Lung (tissue), 11 donors: ENCODE measurements at regions not wholly inside any gene's neighbourhood (a gene's known extent, or its start where the extent isn't known, plus 50 kb on each side); places are given as distances from the start of the nearest gene placed in this dataset.

Experiments used
- ATAC-seq: fragments of 200-7000 bp; cut with Tn5 transposase; one replicate; pipeline ENCODE4 v1.9.1; 2020; ENCODE audit warnings: moderate number of reproducible peaks; ENCODE audit not compliant: insufficient read depth, low FRiP score
- DNase-seq, 3 donors: peaks; one replicate each; pipeline ENCODE4 v3.0.0-alpha.2; 2013 to 2017
- H3K27ac ChIP-seq, 2 donors: one replicate each; pipeline ENCODE4 v1.5.1; 2013; ENCODE audit warnings: mild to moderate bottlenecking in 2 of 2, moderate library complexity in 2 of 2, control low read depth in 1 of 2, inconsistent platforms in 1 of 2, low read depth in 1 of 2, low read length in 1 of 2
- H3K27me3 ChIP-seq, 3 donors: one replicate each; pipeline ENCODE4 v1.5.1; 2013; ENCODE audit warnings: low read length in 2 of 3; ENCODE audit not compliant: control insufficient read depth in 3 of 3, insufficient read depth in 3 of 3
- H3K36me3 ChIP-seq, 4 donors: one replicate each; pipeline ENCODE4 v1.5.1; 2013; ENCODE audit warnings: low read length in 4 of 4, mild to moderate bottlenecking in 1 of 4, moderate library complexity in 1 of 4; ENCODE audit not compliant: control insufficient read depth in 4 of 4, insufficient read depth in 4 of 4
- H3K4me1 ChIP-seq, 5 donors: one replicate each; pipeline ENCODE4 v1.5.1; 2013; ENCODE audit warnings: low read length in 5 of 5, mild to moderate bottlenecking in 2 of 5, moderate library complexity in 1 of 5; ENCODE audit not compliant: control insufficient read depth in 5 of 5, insufficient read depth in 5 of 5
- H3K4me3 ChIP-seq: one replicate; pipeline ENCODE4 v1.5.1; 2013; ENCODE audit warnings: mild to moderate bottlenecking, control low read depth, moderate library complexity
- H3K9ac ChIP-seq, 2 donors: one replicate each; pipeline ENCODE4 v1.5.1; 2013; ENCODE audit warnings: low read length in 2 of 2, control low read depth in 1 of 2; ENCODE audit not compliant: insufficient read depth in 1 of 2
- H3K9me3 ChIP-seq, 4 donors: one replicate each; pipeline ENCODE4 v1.5.1; 2013; ENCODE audit warnings: low read length in 3 of 4, mild to moderate bottlenecking in 1 of 4, moderate library complexity in 1 of 4; ENCODE audit not compliant: control insufficient read depth in 4 of 4, insufficient read depth in 3 of 4
- CTCF ChIP-seq: IDR thresholded peaks from 2 replicates; pipeline ENCODE4 v1.5.1; 2012; ENCODE audit warnings: mild to moderate bottlenecking; ENCODE audit errors: control extremely low read depth, extremely low read depth
- WGBS, 2 donors: extraction: QIAGEN DNeasy Blood & Tissue Kit; methylation state at CpG; one replicate each; pipeline ENCODE4 v1.1.7; 2013; 5-methylcytosine and 5-hydroxymethylcytosine counted together
- donor health status: control.
- donor health status: control.
- donor health status: Bipolar disorder and iron deficiency.
- donor health status: healthy.
- donor health status: DM: yes; HTN: yes; CAD: no.

DNA sequence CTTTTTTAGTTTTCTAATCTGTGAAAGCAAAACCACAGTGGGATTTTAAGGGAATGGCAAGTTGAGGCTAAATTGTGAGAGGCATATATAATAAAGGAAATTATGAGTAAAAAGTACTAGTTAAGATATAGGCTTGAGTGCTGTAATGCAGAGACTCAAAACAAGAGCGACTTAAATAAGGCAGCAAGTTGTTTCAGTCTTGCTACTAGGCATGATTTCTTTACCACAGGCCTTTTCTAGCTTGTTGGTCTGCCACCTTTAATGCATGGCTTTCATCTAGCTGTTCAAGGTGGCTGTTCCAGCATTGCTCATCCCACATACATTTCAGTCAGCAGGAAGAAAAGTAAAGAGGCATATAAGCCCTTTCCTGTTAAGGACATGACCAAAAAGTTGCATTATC is 427.9 kb upstream of the ADAMTSL1 start:
- no peaks in the 10 kb centered on the region for H3K9me3 ChIP-seq
- H3K4me3 ChIP-seq, result no peak overlapping the region
- no peaks in the 10 kb centered on the region for H3K36me3 ChIP-seq
- no peak for ATAC-seq
- TF ChIP-seq CTCF, result no peak
- H3K4me1 ChIP-seq, result no peaks in the 10 kb centered on the region
- H3K27ac ChIP-seq, result no peak overlapping the region
- 46 to 83% methylated on average over 1 of the region's 1 CpG for WGBS, 2 donors
- no peak for DNase-seq
- no peak overlapping the region for H3K9ac ChIP-seq
- H3K27me3 ChIP-seq, result no peaks in the 10 kb centered on the region

DNA sequence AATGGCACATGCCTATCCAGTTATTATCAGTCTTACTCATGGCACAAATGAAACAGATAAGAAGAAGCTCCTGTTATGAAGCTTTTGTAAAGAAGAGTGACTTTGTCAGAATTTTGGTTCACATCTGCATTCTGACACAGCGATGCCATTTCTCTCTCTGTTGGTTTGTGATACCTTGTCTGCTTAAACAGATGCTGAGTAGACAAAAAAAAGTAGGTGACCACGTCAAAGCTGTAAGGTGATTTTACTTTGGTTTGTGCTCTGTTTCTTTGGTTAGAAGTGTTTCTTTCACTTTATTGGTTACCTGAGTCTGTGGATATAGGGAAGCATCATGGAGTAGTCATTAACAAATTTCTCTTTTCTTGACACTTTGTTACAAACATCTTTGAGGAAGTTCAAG is 422.3 kb upstream of the ADAMTSL1 start:
- H3K36me3 ChIP-seq, result no peaks in the 10 kb centered on the region
- no peaks in the 10 kb centered on the region for H3K9me3 ChIP-seq
- H3K27ac ChIP-seq, result no peak overlapping the region
- no peak overlapping the region for H3K4me3 ChIP-seq
- H3K9ac ChIP-seq, result no peak overlapping the region
- H3K4me1 ChIP-seq, result peaks cover 0 to 18% (median 0%) of the 10 kb centered on the region in 5 donors
- TF ChIP-seq CTCF, result no peak
- no peaks in the 10 kb centered on the region for H3K27me3 ChIP-seq
- ATAC-seq (no peak), DNase-seq (no peak)
- 81 to 82% methylated on average over 2 of the region's 2 CpGs for WGBS, 2 donors

DNA sequence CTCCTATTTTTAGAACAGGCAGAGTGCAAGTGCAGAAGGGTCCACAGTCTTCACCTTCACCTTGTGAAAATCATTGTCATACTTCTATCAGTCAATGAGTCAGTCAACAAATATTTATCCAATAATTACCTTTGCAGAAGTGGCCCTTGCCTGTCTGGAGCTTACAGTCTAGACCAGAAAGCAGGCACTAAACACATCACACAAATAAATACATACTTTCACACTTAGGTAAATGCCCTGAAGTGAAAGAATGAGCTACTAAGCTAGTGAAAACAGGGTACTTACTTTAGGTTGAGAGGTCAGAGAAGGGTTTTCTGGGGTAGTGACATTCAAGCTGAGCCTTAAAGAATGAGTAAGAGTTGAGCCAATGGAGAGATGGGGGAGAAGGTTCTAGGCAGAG is 421.9 kb upstream of the ADAMTSL1 start:
- DNase-seq, result no peak
- Histone ChIP-seq H3K27me3 (no peaks in the 10 kb centered on the region), H3K9me3 (no peaks in the 10 kb centered on the region), H3K4me3 (no peak overlapping the region), H3K9ac (no peak overlapping the region), H3K27ac (no peak overlapping the region), H3K36me3 (no peaks in the 10 kb centered on the region), H3K4me1 (peaks cover 0 to 18% (median 0%) of the 10 kb centered on the region in 5 donors)
- no peak for TF ChIP-seq CTCF
- no peak for ATAC-seq

DNA sequence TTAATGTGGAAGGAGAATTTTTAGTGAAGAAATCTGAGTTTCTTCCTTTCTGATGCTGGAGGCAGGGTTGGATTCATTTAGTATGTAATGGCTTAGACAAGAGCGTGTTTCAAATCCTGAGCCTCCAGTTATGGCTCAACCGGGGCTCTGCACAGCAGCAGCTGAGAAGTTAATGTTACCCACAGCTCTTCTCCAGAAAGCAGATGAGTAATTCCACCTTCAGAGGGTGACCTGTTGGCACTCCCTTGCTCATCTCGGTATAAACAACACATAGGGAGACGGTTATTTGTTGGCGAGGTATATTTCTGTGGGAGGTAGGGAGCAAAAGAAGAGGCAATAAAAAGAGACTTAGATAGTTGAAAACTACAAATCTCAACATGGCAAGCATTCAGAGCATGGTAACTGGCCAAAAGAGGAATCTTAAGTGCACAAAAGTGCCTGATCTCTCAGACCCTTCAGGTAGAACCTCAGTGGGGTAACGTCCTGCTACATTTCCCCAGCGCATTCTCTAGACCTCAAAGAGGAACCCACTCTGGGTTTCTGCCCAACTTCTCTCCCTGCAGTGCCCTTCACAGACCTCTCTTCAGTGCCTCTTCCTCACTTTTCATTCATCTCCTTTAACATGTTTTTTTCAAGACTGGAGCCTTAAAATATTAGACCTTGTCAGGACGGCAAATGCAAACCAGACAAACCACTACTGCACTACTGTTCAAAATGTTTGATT is 417.5 kb upstream of the ADAMTSL1 start:
- H3K27me3 ChIP-seq, result no peaks in the 10 kb centered on the region
- H3K36me3 ChIP-seq, result no peaks in the 10 kb centered on the region
- DNase-seq (no peak), ATAC-seq (no peak)
- WGBS, 2 donors, result 51 to 72% methylated on average over 7 to 8 of the region's 8 CpGs
- H3K4me3 ChIP-seq, result no peak overlapping the region
- no peak overlapping the region for H3K27ac ChIP-seq
- TF ChIP-seq CTCF, result no peak
- peaks cover 0 to 23% (median 4%) of the 10 kb centered on the region in 5 donors for H3K4me1 ChIP-seq
- H3K9me3 ChIP-seq, result no peaks in the 10 kb centered on the region
- no peak overlapping the region for H3K9ac ChIP-seq
